Neural progenitor cell (in vitro differentiated cells): ENCODE measurements at regions not wholly inside any gene's neighbourhood (a gene's known extent, or its start where the extent isn't known, plus 50 kb on each side); places are given as distances from the start of the nearest gene placed in this dataset.

Experiments used
- EZH2 ChIP-seq: fragments of 200-600 bp; sonication (generic); IDR thresholded peaks from 2 replicates; pipeline ENCODE4 v1.6.1; 2017; ENCODE audit warnings: antibody characterized with exemption, mild to moderate bottlenecking, moderate library complexity
- TF ChIP-seq, protein P1 (sequence below): fragments of 200-600 bp; sonication (generic); IDR thresholded peaks from 2 replicates; pipeline ENCODE4 v1.5.1; 2017; ENCODE audit warnings: antibody characterized with exemption, mild to moderate bottlenecking

DNA sequence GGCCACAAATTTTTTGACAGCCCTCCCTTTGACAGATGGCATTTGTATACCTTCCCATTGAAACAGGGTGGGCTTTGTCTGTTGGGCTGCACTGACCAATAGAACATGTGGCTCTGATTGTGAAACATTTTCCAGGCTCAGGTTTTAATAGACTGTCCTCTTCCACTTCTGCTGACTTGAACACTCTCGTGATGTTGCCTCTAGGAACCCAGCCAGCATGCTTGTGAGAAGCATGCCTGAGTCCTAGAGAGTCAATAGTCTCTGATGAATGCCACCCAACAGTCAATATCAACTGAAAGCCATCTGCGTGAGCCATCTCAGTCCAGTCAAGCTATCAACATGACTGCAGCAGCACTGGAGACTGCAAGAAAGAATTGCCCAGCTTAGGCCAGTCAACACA is 290.0 kb downstream of the SLC7A11 start:
- TF ChIP-seq, protein P1, sequence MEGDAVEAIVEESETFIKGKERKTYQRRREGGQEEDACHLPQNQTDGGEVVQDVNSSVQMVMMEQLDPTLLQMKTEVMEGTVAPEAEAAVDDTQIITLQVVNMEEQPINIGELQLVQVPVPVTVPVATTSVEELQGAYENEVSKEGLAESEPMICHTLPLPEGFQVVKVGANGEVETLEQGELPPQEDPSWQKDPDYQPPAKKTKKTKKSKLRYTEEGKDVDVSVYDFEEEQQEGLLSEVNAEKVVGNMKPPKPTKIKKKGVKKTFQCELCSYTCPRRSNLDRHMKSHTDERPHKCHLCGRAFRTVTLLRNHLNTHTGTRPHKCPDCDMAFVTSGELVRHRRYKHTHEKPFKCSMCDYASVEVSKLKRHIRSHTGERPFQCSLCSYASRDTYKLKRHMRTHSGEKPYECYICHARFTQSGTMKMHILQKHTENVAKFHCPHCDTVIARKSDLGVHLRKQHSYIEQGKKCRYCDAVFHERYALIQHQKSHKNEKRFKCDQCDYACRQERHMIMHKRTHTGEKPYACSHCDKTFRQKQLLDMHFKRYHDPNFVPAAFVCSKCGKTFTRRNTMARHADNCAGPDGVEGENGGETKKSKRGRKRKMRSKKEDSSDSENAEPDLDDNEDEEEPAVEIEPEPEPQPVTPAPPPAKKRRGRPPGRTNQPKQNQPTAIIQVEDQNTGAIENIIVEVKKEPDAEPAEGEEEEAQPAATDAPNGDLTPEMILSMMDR, result no peak
- no peak for TF ChIP-seq EZH2
